ENCODE measurements at regions not wholly inside any gene's neighbourhood (a gene's known extent, or its start where the extent isn't known, plus 50 kb on each side); places are given as distances from the start of the nearest gene placed in this dataset.

- TF ChIP-seq POLR2A (IDR thresholded peaks at IDR 0.05): no peak
- TF ChIP-seq, protein P1, sequence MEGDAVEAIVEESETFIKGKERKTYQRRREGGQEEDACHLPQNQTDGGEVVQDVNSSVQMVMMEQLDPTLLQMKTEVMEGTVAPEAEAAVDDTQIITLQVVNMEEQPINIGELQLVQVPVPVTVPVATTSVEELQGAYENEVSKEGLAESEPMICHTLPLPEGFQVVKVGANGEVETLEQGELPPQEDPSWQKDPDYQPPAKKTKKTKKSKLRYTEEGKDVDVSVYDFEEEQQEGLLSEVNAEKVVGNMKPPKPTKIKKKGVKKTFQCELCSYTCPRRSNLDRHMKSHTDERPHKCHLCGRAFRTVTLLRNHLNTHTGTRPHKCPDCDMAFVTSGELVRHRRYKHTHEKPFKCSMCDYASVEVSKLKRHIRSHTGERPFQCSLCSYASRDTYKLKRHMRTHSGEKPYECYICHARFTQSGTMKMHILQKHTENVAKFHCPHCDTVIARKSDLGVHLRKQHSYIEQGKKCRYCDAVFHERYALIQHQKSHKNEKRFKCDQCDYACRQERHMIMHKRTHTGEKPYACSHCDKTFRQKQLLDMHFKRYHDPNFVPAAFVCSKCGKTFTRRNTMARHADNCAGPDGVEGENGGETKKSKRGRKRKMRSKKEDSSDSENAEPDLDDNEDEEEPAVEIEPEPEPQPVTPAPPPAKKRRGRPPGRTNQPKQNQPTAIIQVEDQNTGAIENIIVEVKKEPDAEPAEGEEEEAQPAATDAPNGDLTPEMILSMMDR (IDR thresholded peaks at IDR 0.05): no peak
Measured at GRCh38 chr5:154609251-154609650, 131.2 kb upstream of the HAND1 start.

Data from Peyer's patch (tissue), 4 donors.